ENCODE measurements at regions not wholly inside any gene's neighbourhood (a gene's known extent, or its start where the extent isn't known, plus 50 kb on each side); places are given as distances from the start of the nearest gene placed in this dataset.
A peak's percentile ranks its signal among the peaks of the same experiment; 100 is the strongest.

DNA sequence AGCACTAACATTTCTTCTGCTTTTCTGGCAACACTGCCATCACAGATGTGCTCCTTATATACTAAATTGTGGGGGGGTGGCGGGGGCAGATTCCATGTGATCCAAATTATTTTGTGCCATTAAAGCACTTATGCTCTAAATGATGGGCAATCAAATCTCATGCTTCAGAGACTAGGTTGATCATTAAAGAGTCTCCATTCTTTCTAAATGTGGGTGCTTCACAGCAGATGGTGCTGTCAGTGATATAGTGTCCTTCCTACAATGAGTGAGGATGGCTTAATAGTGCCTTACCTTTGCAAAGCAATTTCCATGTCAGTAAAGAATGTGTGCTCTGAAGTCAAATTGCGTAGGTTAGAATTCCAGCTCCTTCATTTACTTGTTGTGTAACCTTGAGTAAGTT, 589.8 kb downstream of the ETS1 start:
- no peak overlapping the region for H3K4me3 ChIP-seq (ENCODE audit: control insufficient read depth, low read depth, low read length)
- DNase-seq (ENCODE audit: low read depth) = no peak
- TF ChIP-seq, protein P1, sequence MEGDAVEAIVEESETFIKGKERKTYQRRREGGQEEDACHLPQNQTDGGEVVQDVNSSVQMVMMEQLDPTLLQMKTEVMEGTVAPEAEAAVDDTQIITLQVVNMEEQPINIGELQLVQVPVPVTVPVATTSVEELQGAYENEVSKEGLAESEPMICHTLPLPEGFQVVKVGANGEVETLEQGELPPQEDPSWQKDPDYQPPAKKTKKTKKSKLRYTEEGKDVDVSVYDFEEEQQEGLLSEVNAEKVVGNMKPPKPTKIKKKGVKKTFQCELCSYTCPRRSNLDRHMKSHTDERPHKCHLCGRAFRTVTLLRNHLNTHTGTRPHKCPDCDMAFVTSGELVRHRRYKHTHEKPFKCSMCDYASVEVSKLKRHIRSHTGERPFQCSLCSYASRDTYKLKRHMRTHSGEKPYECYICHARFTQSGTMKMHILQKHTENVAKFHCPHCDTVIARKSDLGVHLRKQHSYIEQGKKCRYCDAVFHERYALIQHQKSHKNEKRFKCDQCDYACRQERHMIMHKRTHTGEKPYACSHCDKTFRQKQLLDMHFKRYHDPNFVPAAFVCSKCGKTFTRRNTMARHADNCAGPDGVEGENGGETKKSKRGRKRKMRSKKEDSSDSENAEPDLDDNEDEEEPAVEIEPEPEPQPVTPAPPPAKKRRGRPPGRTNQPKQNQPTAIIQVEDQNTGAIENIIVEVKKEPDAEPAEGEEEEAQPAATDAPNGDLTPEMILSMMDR (IDR thresholded peaks at IDR 0.05; ENCODE audit: control insufficient read depth, insufficient read depth, low read depth, low read length, missing control alignments) = no peak

DNA sequence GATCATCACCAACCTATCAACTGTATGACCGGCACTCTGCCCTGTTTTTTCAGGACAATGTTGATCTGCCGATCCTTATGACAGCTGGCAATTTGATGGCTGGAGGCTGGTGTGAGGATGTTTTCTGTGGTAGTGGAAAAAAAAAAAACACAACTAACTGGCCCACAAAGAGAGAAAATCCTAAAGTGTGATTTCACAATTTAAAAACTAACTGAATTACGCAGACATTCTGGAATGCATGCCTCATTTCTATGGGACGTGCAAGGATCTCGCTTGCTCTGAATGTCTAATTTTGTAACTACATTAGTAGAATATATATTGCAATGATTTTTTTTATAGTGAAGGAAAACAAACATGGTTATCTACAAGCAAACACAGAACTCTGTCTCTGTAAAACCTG, 590.5 kb downstream of the ETS1 start:
- H3K4me3 ChIP-seq (ENCODE audit: control insufficient read depth, low read depth, low read length) = no peak overlapping the region
- peak; percentile 27 for DNase-seq (ENCODE audit: low read depth)
- TF ChIP-seq, protein P1 (IDR thresholded peaks at IDR 0.05; ENCODE audit: control insufficient read depth, insufficient read depth, low read depth, low read length, missing control alignments) = no peak

DNA sequence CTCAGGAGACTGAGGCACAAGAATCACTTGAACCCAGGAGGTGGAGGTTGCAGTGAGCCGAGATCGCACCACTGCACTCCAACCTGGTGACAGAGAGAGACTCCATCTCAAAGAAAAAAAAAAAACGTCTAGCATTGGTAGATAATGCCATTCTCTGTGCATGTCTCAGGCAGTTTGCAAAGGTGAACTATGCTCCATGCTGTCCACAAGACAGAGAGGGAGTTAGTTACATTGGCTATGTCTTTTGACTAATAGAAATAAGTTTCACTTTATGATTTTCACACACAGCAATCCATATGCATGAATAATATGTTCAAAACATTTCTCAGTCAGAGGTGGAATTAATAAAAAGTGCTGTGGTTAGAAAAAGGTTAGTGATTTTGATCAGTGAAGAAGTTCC, 591.4 kb downstream of the ETS1 start:
- no peak overlapping the region for H3K4me3 ChIP-seq (ENCODE audit: control insufficient read depth, low read depth, low read length)
- TF ChIP-seq, protein P1 (IDR thresholded peaks at IDR 0.05; ENCODE audit: control insufficient read depth, insufficient read depth, low read depth, low read length, missing control alignments) = no peak
- DNase-seq (ENCODE audit: low read depth) = no peak

DNA sequence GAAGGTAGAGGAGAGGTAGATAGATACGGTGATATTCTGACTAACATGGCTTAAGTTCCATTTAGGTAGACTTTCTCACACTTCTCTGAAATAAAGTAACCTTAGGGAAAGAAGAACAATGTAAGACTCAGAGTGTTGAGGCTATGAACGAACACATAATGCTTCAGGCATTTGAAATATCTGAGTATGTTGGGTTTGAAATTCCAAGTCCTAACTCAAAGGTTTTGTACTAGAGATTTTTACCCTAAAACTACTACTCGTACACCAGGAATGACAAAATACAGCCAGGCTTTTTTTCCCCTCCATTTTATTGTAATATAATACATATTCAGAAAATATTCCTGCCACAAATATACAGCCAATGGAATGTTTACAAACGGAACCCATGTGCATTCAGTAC, 592.6 kb downstream of the ETS1 start:
- TF ChIP-seq, protein P1 (IDR thresholded peaks at IDR 0.05; ENCODE audit: control insufficient read depth, insufficient read depth, low read depth, low read length, missing control alignments) = no peak

DNA sequence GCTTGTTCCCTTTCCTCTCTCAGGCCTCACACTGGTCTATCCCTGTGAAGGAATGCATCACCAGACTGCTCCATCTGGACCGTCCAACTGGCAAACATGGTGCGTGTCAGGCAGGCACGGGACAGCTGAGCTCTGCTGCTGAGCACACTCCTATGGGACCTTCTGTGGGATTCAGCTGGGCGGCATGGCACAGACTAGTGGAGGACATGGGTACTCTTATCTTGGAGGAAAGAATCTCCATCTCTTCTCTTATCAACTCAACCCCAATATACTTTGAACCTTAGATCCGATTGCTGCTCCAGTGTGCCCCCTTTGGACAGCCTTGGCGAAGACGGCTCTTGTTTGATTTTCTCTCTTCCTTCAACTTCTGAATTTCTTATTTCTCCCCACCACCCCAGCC, 593.6 kb downstream of the ETS1 start:
- TF ChIP-seq, protein P1 (IDR thresholded peaks at IDR 0.05; ENCODE audit: control insufficient read depth, insufficient read depth, low read depth, low read length, missing control alignments) = no peak
- no peak overlapping the region for H3K4me3 ChIP-seq (ENCODE audit: control insufficient read depth, low read depth, low read length)
- no peak for DNase-seq (ENCODE audit: low read depth)

More for the DNA sequence above, 592.6 kb downstream of the ETS1 start:
- H3K4me3 ChIP-seq (ENCODE audit: control insufficient read depth, low read depth, low read length) = no peak overlapping the region
- DNase-seq (ENCODE audit: low read depth) = peak; percentile 23

DNA sequence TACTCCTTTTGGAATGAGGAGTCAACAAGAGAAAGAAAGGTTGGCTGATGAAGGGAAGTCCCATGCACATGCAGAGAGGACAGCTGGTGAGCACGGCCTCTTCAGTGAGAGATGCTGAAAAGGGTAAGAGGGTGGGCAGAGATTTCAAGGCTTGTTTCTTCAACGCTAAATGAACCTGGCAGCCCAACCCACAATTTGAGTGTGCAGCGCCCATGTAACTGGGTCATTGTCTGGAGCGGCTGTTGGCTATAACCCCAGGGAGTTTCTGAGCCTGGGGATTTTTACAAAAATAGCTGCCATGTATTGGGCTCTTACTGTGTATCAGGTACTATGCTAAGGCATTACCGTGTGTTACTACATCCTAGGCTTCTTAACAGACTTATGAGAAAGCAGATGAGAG, 594.1 kb downstream of the ETS1 start:
- TF ChIP-seq, protein P1 (IDR thresholded peaks at IDR 0.05; ENCODE audit: control insufficient read depth, insufficient read depth, low read depth, low read length, missing control alignments) = no peak
- H3K4me3 ChIP-seq (ENCODE audit: control insufficient read depth, low read depth, low read length) = no peak overlapping the region
- no peak for DNase-seq (ENCODE audit: low read depth)

DNA sequence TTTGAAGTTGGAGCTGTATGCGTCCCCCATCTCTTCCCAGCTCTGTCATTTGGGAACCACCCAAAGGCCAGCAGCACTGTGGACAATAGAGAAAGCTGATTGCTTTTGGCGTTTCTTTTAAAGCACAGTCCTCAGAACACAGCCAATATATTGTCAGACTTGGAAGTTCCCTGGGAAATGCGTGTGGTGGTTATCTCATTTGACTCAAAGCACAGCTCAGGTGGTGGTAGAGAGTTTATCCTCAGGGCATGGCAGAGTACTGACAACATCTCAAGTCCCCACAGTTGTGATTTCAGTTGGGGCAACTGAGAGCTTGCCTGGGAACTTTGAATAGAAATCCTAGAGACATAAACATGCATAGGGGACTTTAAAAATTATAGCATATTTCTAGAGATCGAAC, 601.3 kb downstream of the ETS1 start:
- TF ChIP-seq, protein P1 (IDR thresholded peaks at IDR 0.05; ENCODE audit: control insufficient read depth, insufficient read depth, low read depth, low read length, missing control alignments) = no peak
- DNase-seq (ENCODE audit: low read depth) = no peak
- H3K4me3 ChIP-seq (ENCODE audit: control insufficient read depth, low read depth, low read length) = no peak overlapping the region

Measured in AG09309 (cell line).